Neural progenitor cell (in vitro differentiated cells): ENCODE measurements at regions not wholly inside any gene's neighbourhood (a gene's known extent, or its start where the extent isn't known, plus 50 kb on each side); places are given as distances from the start of the nearest gene placed in this dataset.

Source experiments
- EZH2 ChIP-seq: fragments of 200-600 bp; sonication (generic); IDR thresholded peaks from 2 replicates; pipeline ENCODE4 v1.6.1; 2017; ENCODE audit warnings: antibody characterized with exemption, mild to moderate bottlenecking, moderate library complexity
- EZH2phosphoT487 ChIP-seq: fragments of 200-600 bp; sonication (generic); IDR thresholded peaks from 2 replicates; pipeline ENCODE4 v1.6.1; 2017; ENCODE audit warnings: antibody characterized with exemption
- TF ChIP-seq, protein P1 (sequence below): fragments of 200-600 bp; sonication (generic); IDR thresholded peaks from 2 replicates; pipeline ENCODE4 v1.5.1; 2017; ENCODE audit warnings: antibody characterized with exemption, mild to moderate bottlenecking

DNA sequence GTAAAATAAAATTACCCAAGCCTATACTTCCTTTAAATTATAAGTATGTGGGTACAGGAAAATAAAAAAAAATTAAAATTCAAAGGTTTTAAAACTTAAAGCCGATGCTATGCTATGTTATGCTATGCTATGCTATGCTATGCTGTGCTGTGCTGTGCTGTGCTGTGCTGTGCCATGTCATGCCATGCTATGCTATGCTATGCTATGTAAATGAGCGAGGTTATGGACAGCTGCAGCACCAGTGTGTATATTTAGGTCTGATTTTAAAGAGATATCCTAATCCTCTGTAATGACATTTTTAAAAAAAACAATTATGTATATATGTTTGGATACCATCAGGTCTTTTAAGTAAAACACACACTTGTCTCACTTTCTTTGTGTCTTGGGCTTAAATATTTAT lies 1822.0 kb upstream of the SEL1L start:
- no peak for TF ChIP-seq EZH2phosphoT487
- TF ChIP-seq, protein P1, sequence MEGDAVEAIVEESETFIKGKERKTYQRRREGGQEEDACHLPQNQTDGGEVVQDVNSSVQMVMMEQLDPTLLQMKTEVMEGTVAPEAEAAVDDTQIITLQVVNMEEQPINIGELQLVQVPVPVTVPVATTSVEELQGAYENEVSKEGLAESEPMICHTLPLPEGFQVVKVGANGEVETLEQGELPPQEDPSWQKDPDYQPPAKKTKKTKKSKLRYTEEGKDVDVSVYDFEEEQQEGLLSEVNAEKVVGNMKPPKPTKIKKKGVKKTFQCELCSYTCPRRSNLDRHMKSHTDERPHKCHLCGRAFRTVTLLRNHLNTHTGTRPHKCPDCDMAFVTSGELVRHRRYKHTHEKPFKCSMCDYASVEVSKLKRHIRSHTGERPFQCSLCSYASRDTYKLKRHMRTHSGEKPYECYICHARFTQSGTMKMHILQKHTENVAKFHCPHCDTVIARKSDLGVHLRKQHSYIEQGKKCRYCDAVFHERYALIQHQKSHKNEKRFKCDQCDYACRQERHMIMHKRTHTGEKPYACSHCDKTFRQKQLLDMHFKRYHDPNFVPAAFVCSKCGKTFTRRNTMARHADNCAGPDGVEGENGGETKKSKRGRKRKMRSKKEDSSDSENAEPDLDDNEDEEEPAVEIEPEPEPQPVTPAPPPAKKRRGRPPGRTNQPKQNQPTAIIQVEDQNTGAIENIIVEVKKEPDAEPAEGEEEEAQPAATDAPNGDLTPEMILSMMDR = no peak
- TF ChIP-seq EZH2 = no peak
